Nephron (organoid): ENCODE measurements at regions not wholly inside any gene's neighbourhood (a gene's known extent, or its start where the extent isn't known, plus 50 kb on each side); places are given as distances from the start of the nearest gene placed in this dataset.

Experiments
- H3K27ac Mint-ChIP-seq, 3 experiments: 2 replicates each; pipeline ENCODE4 v1.8.0; 2020; ENCODE audit warnings: mixed read lengths in 3 of 3, mild to moderate bottlenecking in 2 of 3, moderate library complexity in 1 of 3
- H3K27me3 Mint-ChIP-seq: 2 replicates; pipeline ENCODE4 v1.8.0; 2021; ENCODE audit warnings: low read depth, mild to moderate bottlenecking, moderate library complexity, mixed read lengths
- H3K36me3 Mint-ChIP-seq: 2 replicates; pipeline ENCODE4 v1.8.0; 2020; ENCODE audit warnings: low read depth, mixed read lengths
- H3K4me1 Mint-ChIP-seq: 2 replicates; pipeline ENCODE4 v1.8.0; 2020; ENCODE audit warnings: mixed read lengths
- H3K4me3 Mint-ChIP-seq, 3 experiments: 2 replicates each; pipeline ENCODE4 v1.8.0; 2020; ENCODE audit warnings: mild to moderate bottlenecking in 3 of 3, mixed read lengths in 3 of 3, moderate library complexity in 2 of 3
- H3K9me3 Mint-ChIP-seq: 2 replicates; pipeline ENCODE4 v1.8.0; 2020; ENCODE audit warnings: mixed read lengths
- CTCF ChIP-seq, 3 experiments: fragments of 200-600 bp; sonication (generic); IDR thresholded peaks; one replicate each; pipeline ENCODE4 v1.5.0; 2021; ENCODE audit warnings: antibody characterized with exemption in 3 of 3; ENCODE audit not compliant: unreplicated experiment in 3 of 3

GRCh38 chr6:99810295-99810694 lies 183.7 kb downstream of the MCHR2 start:
- no peak for TF ChIP-seq CTCF (IDR thresholded peaks at IDR 0.05; ENCODE audit: unreplicated experiment in 3 of 3)
- H3K27me3 Mint-ChIP-seq: peaks cover 13% of the 10 kb centered on the region

DNA sequence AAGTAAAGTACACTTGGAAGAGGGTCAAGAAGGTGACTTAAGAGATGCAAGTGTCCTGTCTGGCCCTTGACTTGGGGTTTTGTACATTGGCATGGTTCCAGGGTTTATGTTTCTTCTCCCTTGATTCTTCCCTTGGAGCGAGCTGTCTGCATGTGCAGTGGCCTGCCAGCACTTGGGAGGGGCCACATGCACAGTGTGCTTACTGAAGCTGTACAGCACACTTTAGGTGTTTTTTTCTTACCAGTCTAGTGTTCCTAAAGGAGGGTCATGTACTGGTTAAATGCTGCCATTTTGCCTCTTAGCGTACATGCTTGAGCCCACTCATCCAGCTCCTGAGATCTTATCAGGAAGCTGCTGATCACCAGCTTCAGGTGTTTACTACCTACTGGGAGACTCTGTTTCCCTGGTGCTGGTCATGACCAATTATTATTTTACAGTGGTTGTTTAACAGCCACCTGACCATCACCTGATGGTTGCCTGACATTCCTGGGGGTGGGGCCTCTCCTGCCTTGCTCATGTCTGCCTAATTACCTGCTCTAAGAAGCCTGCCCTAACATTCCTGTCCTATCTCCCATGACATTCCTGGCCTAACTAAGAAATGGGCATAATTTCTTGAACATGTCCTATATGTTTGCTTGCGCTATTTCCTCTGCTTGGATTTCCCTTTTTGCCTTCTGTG lies 182.9 kb downstream of the MCHR2 start:
- H3K4me3 Mint-ChIP-seq: no peak overlapping the region
- H3K4me1 Mint-ChIP-seq: no peaks in the 10 kb centered on the region
- H3K27me3 Mint-ChIP-seq: peaks cover 13% of the 10 kb centered on the region
- no peaks in the 10 kb centered on the region for H3K36me3 Mint-ChIP-seq
- no peak for TF ChIP-seq CTCF (IDR thresholded peaks at IDR 0.05; ENCODE audit: unreplicated experiment in 3 of 3)
- H3K27ac Mint-ChIP-seq: no peak overlapping the region
- no peaks in the 10 kb centered on the region for H3K9me3 Mint-ChIP-seq

More at GRCh38 chr6:99810295-99810694, 183.7 kb downstream of the MCHR2 start:
- Mint-ChIP-seq H3K4me1 (no peaks in the 10 kb centered on the region), H3K9me3 (no peaks in the 10 kb centered on the region), H3K4me3 (no peak overlapping the region), H3K36me3 (no peaks in the 10 kb centered on the region), H3K27ac (no peak overlapping the region)

DNA sequence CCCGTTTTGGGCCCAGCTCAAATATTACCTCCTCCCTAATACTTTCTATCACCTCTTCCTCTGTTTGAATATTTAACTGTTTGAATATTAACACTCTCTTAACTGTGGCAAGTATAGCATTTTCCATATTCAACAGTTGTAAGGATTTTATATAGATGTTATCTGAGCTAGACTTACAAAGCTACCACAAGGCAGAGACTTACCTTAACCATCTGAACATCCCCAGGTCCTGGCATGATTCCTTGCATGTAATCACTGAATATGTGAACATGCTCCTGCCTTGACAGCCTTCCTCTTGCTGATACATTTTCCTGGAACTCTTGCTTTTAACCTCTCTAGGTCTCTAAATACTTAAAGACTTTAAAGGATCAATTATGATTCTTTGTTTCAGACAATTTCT lies 182.4 kb downstream of the MCHR2 start:
- Mint-ChIP-seq H3K4me3 (no peak overlapping the region), H3K9me3 (no peaks in the 10 kb centered on the region), H3K36me3 (no peaks in the 10 kb centered on the region), H3K27me3 (peaks cover 13% of the 10 kb centered on the region), H3K4me1 (no peaks in the 10 kb centered on the region), H3K27ac (no peak overlapping the region)
- TF ChIP-seq CTCF (IDR thresholded peaks at IDR 0.05; ENCODE audit: unreplicated experiment in 3 of 3): no peak

- Mint-ChIP-seq H3K36me3 (no peaks in the 10 kb centered on the region), H3K27me3 (peaks cover 5% of the 10 kb centered on the region), H3K4me3 (no peak overlapping the region), H3K4me1 (no peaks in the 10 kb centered on the region), H3K9me3 (no peaks in the 10 kb centered on the region), H3K27ac (no peak overlapping the region)
- TF ChIP-seq CTCF (IDR thresholded peaks at IDR 0.05; ENCODE audit: unreplicated experiment in 3 of 3): no peak
These were observed 180.5 kb downstream of the MCHR2 start for GRCh38 chr6:99813565-99813964.

DNA sequence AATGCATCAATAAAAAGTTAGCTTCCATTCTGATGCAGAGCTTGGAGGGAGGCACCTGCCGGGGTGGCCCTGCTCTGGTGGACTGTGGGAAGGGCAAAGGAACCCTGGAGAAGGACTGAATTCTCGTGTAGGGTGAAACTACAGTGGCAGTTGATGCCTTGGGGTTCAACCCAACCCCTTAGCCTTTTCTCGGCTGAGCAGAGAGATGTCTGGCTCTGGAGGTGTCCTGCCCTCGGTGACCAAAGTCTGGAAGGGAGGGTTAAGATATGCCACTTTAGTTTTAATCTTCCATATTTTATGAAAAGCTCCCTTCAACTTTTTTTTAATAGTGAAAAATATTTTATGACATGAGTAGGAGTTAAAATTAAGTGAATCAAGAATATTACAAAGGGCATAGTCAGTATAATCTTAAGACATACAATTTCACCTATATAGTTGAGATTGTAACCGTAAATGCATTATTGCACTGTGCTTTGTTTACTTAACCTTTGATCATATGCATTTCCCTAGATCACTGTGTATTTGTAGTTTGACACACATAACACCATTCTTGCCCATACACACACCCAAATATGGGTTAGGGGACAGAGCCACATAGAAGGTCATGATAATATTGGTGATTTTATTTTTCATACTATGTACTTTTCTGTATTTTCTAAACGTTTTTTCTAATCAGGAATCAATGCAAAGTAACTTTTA lies 179.6 kb downstream of the MCHR2 start:
- H3K9me3 Mint-ChIP-seq: no peaks in the 10 kb centered on the region
- H3K27ac Mint-ChIP-seq: no peak overlapping the region
- no peaks in the 10 kb centered on the region for H3K4me1 Mint-ChIP-seq
- H3K4me3 Mint-ChIP-seq: no peak overlapping the region
- no peaks in the 10 kb centered on the region for H3K36me3 Mint-ChIP-seq
- no peak for TF ChIP-seq CTCF (IDR thresholded peaks at IDR 0.05; ENCODE audit: unreplicated experiment in 3 of 3)
- H3K27me3 Mint-ChIP-seq: no peaks in the 10 kb centered on the region

DNA sequence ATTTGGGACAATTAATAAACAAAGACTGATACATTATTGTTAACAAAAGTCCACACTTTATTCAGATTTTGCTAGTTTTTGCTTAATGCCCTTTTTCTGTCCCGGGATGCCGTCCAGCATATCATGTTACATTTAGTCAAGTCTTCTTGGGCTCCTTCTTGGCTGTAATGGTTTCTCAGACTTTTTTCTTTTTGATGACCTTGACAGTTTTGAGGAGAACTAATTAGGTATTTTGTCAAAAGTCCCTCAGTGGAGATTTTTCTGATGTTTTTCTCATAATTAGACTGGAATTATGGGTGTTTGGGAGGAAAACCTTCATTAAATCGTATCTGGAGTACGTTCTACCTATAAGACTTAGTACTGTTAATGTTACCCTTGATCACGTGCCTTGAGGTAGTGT lies 177.2 kb downstream of the MCHR2 start:
- Mint-ChIP-seq H3K4me1 (no peaks in the 10 kb centered on the region), H3K4me3 (no peak overlapping the region), H3K9me3 (no peaks in the 10 kb centered on the region), H3K36me3 (no peaks in the 10 kb centered on the region), H3K27ac (no peak overlapping the region), H3K27me3 (peaks cover 4% of the 10 kb centered on the region)
- TF ChIP-seq CTCF (IDR thresholded peaks at IDR 0.05; ENCODE audit: unreplicated experiment in 3 of 3): no peak
